ENCODE measurements at regions not wholly inside any gene's neighbourhood (a gene's known extent, or its start where the extent isn't known, plus 50 kb on each side); places are given as distances from the start of the nearest gene placed in this dataset.
"Not testable (repeated sequence)": the region's sequence is repeated elsewhere in the genome, so short reads cannot be mapped to it uniquely, and the experiment has no call there.

DNA sequence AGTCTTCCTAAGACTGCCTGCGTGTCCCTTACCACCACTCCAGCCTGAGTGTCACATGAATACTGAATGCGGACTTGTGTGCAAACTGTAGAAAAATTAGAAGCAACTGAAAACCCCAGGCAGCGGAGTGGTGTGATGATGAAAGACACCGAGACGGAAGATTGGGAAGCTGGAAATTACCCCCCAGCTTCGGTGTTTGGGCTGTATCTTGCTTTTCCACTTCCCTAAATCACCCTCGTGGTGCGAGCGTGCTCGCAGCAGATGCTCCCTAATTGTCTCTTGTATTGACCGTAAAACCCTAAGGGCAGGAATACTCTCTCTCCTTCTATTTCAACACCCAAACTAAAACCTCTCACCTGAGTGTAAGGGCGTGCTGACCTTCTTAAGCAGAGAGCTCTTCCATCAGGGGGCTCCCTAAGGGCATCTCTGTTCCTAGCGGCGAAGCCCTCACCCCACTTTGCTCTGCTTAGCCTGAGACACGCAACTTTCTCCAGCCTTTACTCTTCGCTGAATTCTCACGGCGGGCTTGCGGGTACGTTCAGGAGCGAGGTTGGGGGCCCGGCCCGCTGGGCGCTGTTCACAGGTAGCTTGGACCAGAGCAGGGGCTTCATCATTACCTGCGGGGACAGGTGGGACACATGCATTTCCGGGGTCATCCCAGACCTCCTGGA, 62.4 kb downstream of the CRYBB2 start:
- TF ChIP-seq, protein P1, sequence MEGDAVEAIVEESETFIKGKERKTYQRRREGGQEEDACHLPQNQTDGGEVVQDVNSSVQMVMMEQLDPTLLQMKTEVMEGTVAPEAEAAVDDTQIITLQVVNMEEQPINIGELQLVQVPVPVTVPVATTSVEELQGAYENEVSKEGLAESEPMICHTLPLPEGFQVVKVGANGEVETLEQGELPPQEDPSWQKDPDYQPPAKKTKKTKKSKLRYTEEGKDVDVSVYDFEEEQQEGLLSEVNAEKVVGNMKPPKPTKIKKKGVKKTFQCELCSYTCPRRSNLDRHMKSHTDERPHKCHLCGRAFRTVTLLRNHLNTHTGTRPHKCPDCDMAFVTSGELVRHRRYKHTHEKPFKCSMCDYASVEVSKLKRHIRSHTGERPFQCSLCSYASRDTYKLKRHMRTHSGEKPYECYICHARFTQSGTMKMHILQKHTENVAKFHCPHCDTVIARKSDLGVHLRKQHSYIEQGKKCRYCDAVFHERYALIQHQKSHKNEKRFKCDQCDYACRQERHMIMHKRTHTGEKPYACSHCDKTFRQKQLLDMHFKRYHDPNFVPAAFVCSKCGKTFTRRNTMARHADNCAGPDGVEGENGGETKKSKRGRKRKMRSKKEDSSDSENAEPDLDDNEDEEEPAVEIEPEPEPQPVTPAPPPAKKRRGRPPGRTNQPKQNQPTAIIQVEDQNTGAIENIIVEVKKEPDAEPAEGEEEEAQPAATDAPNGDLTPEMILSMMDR (IDR thresholded peaks at IDR 0.05; ENCODE audit: insufficient read depth, low read depth, low read length, missing control alignments), result no peak
- no peak for DNase-seq (ENCODE audit: low read depth)
- no peak overlapping the region for H3K4me3 ChIP-seq (ENCODE audit: low read length)

DNA sequence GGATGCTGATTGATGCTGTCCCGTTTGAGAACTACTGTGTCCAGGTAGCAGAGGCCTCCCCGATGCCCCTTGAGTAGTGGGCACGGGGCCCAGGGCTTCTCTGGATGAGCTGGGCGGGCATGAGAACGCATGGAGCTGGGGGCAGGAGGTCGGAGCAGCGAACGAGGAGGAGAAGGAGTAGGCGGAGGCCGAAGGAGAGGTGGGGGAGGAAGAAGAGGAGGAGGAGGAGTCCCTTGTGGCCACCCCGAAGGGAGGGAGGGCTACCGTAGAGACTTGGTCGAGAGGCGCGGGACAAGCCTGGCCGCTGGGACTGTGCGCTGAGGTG, 62.9 kb downstream of the CRYBB2 start:
- no peak overlapping the region for H3K4me3 ChIP-seq (ENCODE audit: low read length)
- DNase-seq (ENCODE audit: low read depth), result no peak
- TF ChIP-seq, protein P1 (IDR thresholded peaks at IDR 0.05; ENCODE audit: insufficient read depth, low read depth, low read length, missing control alignments), result no peak

- no peak overlapping the region for H3K4me3 ChIP-seq (ENCODE audit: low read length)
- TF ChIP-seq, protein P1 (IDR thresholded peaks at IDR 0.05; ENCODE audit: insufficient read depth, low read depth, low read length, missing control alignments), result no peak
- no peak for DNase-seq (ENCODE audit: low read depth)
These were observed 63.5 kb downstream of the CRYBB2 start for GRCh38 chr22:25282671-25283561.

DNA sequence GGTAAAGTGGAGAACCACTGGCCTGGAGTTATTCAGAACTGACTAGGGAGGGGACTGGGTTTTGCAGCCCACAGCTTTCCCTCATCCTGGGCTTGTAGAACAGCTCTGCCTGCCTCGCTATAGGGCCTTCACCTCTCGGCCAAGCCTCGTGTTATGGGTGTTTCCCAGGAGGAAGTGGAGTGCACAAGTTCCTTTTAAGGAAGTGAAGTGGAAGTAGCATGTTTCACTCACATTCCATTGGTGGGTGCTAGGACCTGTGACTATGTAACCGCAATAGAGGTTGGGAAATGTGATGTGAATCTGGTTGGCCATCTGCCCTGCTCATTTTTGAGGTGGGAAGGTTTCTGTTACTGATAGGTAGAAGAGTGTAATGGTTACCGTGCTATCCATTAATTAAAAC, 69.0 kb downstream of the CRYBB2 start:
- not testable (repeated sequence) for H3K4me3 ChIP-seq (ENCODE audit: low read length)

DNA sequence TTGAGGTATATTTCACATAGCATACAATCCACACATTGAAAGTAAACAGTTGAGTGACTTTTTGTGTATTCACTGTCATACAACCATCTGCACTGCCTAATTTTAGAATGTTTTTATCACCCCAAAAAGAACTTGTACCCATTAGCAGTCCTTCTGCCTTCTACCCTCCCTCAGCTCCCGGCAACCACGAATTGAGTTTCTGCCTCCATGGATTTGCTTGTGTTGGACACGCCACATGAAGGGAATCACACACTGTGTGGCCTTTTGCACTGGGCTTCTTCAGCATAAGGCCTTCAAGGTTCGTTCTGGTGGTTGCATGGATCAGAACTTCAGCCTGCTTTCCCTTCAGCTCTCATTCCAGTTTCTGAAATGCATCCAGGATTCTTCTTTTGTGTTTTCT, 82.5 kb downstream of the CRYBB2 start:
- H3K4me3 ChIP-seq (ENCODE audit: low read length); DNase-seq (ENCODE audit: low read depth): not testable (repeated sequence)

More for the DNA sequence above, 69.0 kb downstream of the CRYBB2 start:
- DNase-seq (ENCODE audit: low read depth), result not testable (repeated sequence)

- H3K4me3 ChIP-seq (ENCODE audit: low read length); DNase-seq (ENCODE audit: low read depth): not testable (repeated sequence)
These were observed 90.1 kb downstream of the CRYBB2 start for GRCh38 chr22:25309586-25309985.

DNA sequence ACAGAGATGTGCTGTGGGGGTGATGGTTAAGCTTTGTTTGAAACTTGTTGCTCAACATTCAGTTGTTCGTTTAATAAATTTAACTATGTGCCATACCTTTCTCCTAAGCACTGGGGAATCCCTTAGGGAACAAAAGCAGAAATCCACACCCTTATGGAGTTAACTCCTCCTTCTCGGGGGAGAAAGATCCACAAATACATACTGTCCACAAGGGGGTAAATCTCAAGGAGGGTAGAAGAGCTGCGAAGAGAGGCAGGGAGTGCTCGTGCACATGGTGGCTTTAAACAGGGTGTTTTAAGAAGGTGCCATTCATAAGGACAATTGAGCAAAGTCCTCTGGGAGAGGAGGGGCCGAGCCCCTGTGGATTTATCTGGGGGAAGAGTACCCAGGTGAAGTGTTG, 92.5 kb downstream of the CRYBB2 start:
- H3K4me3 ChIP-seq (ENCODE audit: low read length); DNase-seq (ENCODE audit: low read depth): not testable (repeated sequence)

DNA sequence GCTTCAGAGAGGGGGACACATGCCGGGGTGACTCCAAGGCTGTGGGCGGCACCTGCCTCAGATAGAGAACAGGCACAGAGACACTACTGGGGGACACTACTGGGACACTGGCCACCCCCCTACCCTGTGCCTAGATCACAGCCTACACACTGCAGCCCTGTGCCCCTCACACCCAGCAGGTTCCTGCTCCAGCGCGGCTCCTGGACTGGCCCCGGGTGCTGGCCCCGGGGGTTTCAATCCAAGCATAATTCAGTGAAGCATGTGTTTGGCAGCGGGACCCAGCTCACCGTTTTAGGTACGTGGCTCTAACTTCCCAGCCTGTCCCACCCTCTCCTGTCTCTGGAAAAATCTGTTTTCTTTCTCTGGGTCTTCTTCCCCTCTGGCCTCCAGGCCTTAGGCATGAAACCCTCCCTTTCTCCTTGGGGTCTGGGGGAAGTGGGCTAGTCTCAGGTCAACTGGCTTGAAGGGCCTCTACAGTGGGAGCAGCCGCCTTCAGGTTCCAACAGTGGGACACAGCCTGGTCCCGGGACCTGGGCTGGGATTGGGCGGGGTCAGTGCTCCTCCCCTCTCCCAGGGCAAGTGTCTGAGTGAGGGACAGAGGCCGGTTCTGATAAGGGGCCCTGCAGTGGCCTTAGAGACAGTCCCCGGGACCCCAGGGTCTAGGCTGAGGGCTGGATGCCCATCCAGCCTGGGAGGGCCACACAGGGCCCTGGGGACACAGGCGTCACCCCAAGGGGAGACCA, 98.8 kb downstream of the CRYBB2 start:
- TF ChIP-seq, protein P1 (IDR thresholded peaks at IDR 0.05; ENCODE audit: insufficient read depth, low read depth, low read length, missing control alignments), result no peak
- no peak overlapping the region for H3K4me3 ChIP-seq (ENCODE audit: low read length)
- no peak for DNase-seq (ENCODE audit: low read depth)

Measured in epithelial cell of esophagus (primary cell).